ENCODE measurements at regions not wholly inside any gene's neighbourhood (a gene's known extent, or its start where the extent isn't known, plus 50 kb on each side); places are given as distances from the start of the nearest gene placed in this dataset.

DNA sequence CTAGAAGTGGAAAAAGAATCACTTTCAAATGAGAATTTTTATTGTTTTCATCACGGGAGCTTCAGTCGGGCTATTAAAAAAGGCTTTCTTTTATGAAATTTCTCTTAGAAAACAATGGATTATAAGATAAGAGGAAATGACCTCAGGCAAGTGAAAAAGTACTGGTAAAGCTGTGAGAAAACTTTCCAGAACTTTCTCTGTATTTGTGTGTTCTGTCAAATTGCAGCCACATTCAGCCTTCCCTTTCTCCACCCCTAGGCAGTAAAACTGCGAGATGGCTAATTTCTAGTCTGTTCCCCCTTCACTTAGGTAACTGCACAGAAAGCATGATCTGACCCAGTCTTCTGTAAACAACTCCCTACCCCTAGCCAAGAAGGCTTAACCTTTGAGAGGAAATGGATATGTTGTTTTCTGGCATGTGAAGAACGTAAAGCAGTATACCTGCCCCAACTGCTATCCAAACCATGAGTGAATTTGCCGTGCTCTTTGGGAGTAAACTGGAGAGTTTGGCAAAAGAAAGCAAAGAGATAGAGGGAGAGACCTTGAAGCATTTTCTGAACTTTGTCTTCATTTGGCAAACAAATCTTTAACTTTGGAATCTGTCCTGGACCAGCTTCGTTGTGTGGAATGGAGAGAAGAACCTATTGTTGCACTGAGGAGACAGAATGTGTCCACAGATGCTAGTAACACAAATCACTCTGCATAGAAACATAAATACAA lies 105.4 kb downstream of the ETAA1 start:
- Histone ChIP-seq H3K36me3 (replicated peaks; ENCODE audit: control insufficient read depth, insufficient read depth, low read length) (no peaks in the 10 kb centered on the region), H3K4me3 (ENCODE audit: insufficient read depth, low read depth, low read length) (no peak overlapping the region), H3K27me3 (ENCODE audit: control insufficient read depth, insufficient read depth, low read length) (no peaks in the 10 kb centered on the region)
- no peak for DNase-seq

DNA sequence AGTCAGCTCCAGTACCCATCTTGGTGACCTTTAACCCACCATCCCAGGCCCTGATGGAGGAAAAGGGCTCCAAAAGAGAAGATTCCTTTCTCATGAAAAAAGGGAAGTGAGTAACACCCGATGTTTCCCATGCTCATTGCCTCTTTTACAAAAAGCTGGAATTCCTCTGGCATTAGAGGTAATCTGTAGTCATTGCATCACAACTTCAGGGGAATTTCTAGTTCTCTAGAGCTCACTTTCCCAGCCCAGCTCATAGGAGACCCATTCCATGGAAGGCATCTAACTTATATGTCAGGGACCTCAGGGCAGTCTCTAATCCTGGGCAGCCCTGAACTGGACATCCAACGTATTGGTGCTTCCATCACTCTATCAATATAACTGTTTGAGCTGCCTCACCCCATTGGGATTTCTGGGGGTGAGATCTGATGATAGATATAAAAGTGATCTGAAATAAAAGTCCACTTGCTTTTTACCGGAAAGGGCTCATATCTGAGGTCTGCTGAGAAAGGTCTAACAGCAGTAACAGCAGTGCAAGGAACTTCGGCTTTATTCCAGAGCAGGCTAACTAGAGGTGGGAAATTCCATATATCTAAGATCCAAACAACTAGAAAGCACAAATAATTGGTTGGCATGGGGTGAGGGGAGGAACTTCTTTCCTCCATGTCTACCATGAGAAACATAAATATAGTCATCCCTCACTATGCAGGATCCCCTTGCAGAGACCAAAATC lies 106.1 kb downstream of the ETAA1 start:
- DNase-seq: no peak
- H3K36me3 ChIP-seq (replicated peaks; ENCODE audit: control insufficient read depth, insufficient read depth, low read length): no peaks in the 10 kb centered on the region
- H3K27me3 ChIP-seq (ENCODE audit: control insufficient read depth, insufficient read depth, low read length): no peaks in the 10 kb centered on the region
- no peak overlapping the region for H3K4me3 ChIP-seq (ENCODE audit: insufficient read depth, low read depth, low read length)

DNA sequence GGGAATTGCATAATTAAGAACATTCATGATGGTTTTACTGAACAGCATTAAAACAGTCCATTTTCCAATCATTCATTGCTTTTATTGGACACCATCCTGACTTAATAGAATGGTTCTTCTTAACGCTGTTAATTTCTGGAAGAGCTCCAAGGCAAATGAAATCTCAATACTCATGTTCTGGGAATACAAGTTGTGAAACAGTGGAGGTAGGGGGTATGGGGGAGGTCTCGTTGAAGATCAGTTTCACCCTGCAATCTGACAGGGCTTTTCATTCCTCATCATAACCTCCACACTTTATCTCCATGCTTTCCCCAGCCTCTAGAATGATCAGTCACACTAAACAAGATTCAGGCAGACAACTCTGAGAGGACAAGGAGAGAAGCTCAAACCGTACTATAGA lies 113.6 kb downstream of the ETAA1 start:
- no peak for DNase-seq
- no peaks in the 10 kb centered on the region for H3K27me3 ChIP-seq (ENCODE audit: control insufficient read depth, insufficient read depth, low read length)
- no peaks in the 10 kb centered on the region for H3K36me3 ChIP-seq (replicated peaks; ENCODE audit: control insufficient read depth, insufficient read depth, low read length)
- H3K4me3 ChIP-seq (ENCODE audit: insufficient read depth, low read depth, low read length): no peak overlapping the region

DNA sequence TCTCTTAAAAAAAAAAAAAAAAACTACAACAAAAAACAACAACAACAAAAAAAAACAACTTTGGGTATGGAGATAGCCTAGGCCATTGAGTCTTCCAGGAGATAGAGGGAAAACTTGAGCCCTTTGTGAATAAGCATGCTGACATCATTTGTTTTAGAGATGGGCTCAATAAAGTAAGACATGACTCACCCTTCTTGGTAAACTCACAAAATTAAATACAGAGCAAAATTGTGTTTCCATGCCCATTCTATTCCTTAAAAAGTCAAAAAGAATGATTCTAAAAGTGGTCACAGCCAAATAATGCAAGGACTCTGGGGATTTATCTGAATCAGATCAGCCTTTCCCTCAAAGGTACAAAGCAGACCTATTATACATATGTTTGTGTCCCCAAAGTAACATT lies 117.4 kb downstream of the ETAA1 start:
- no peak overlapping the region for H3K4me3 ChIP-seq (ENCODE audit: insufficient read depth, low read depth, low read length)
- no peak for DNase-seq
- no peaks in the 10 kb centered on the region for H3K36me3 ChIP-seq (replicated peaks; ENCODE audit: control insufficient read depth, insufficient read depth, low read length)
- no peaks in the 10 kb centered on the region for H3K27me3 ChIP-seq (ENCODE audit: control insufficient read depth, insufficient read depth, low read length)

DNA sequence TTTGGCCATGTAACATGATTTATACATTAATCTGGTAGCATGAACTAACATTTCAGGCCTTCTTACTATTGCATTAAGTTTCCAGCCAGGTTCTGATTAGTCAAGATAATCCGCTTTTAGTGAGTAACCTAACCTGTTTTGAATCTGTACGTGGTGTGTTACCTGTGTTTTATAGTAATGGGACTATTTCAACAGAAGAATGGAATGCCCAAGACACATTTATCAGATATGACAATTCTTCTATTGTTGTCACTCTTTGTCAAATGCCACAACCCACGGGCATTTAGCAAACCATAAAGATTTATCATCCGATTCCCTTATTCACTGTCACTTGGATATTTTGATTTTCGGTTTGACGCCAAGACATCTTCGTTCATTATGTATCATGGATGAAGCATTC lies 117.9 kb downstream of the ETAA1 start:
- DNase-seq: no peak
- Histone ChIP-seq H3K36me3 (replicated peaks; ENCODE audit: control insufficient read depth, insufficient read depth, low read length) (no peaks in the 10 kb centered on the region), H3K4me3 (ENCODE audit: insufficient read depth, low read depth, low read length) (no peak overlapping the region), H3K27me3 (ENCODE audit: control insufficient read depth, insufficient read depth, low read length) (no peaks in the 10 kb centered on the region)

DNA sequence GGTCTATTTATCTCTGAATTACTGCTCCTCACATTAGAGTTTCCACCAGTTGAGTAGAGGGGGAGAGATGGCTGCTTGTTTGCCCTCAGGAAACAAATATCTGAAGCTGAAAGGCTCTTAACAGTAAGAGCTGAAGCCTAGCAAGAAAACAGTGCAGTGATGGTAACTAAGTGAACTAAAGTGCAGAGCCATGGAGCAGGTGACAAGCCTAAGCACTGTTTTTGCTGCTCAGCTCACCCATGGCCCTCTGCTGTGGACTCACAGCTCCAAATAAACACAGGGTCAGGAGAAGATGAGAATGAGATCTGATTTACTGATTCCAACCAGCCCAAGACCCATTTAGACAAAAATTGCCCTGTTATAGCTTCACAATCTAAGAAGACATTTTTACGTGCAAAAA lies 118.4 kb downstream of the ETAA1 start:
- DNase-seq: no peak
- Histone ChIP-seq H3K36me3 (replicated peaks; ENCODE audit: control insufficient read depth, insufficient read depth, low read length) (no peaks in the 10 kb centered on the region), H3K4me3 (ENCODE audit: insufficient read depth, low read depth, low read length) (no peak overlapping the region), H3K27me3 (ENCODE audit: control insufficient read depth, insufficient read depth, low read length) (no peaks in the 10 kb centered on the region)

DNA sequence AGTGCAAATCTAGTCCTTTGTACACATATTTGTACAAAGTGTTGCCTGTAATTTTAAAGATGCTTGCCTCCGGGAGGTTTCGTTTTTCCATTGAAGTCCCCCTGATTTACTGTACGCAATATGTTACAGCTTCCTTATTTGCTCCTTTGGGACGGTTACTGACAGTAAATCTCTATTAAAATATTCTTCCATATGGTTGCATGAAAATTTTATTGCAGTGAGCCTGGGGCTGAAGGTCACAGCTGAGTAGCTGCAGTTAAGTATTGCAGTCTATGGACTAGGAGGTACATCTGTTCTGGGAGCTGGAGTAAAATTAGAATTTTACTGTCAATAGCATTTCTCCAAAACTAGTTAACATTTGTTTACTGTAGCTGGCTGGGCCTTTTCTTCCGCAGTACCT lies 119.2 kb downstream of the ETAA1 start:
- H3K4me3 ChIP-seq (ENCODE audit: insufficient read depth, low read depth, low read length): no peak overlapping the region
- H3K36me3 ChIP-seq (replicated peaks; ENCODE audit: control insufficient read depth, insufficient read depth, low read length): no peaks in the 10 kb centered on the region
- no peaks in the 10 kb centered on the region for H3K27me3 ChIP-seq (ENCODE audit: control insufficient read depth, insufficient read depth, low read length)
- DNase-seq: no peak

DNA sequence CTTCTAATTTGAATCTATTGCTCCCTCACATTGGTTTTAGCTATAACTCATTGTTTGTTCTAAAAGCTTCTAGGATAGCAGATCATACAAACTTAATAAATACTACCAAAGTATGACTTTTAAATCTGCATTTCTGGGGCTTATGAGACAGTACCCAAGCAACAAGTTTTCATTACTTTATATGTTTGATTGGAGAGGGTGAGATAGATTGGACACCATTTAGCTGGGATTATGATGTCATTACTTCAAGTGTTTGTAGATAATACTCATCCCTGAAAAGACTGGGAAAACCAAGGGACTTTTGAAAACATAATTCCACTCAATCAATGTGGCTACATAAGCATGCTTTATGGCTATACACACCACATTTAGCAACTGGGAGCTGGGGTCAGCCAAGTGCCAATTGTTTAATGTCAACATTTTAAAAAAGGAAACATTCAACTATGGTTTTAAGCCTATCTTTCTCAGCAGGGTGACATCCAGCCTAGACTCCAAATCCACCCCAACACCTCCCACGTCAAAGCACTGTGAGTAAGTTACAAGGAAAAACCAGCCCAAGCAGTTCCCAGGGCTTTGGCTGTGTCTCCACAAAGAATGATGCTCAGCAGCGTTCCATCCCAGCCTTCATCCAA lies 119.9 kb downstream of the ETAA1 start:
- Histone ChIP-seq H3K27me3 (ENCODE audit: control insufficient read depth, insufficient read depth, low read length) (no peaks in the 10 kb centered on the region), H3K36me3 (replicated peaks; ENCODE audit: control insufficient read depth, insufficient read depth, low read length) (no peaks in the 10 kb centered on the region), H3K4me3 (ENCODE audit: insufficient read depth, low read depth, low read length) (no peak overlapping the region)
- no peak for DNase-seq

DNA sequence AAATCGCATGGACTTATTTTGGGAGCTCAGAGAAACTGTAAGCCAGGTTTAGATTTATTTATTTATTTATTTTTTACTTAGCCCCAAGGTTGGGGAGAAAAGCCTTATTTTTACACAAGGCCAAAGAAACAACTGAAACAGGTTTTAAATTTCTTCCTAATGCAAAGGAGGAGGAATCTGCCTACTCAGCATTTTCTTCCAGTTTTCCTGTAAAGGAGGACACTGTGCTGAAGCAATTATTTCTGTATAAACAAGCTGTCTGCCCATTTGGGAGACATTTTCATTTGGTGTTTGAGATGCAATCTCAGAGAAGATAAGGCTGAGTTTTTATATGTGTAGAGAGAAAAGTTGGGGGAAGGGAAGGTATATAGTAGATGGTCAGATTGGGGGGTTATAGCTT lies 125.0 kb downstream of the ETAA1 start:
- H3K27me3 ChIP-seq (ENCODE audit: control insufficient read depth, insufficient read depth, low read length): no peaks in the 10 kb centered on the region
- H3K36me3 ChIP-seq (replicated peaks; ENCODE audit: control insufficient read depth, insufficient read depth, low read length): no peaks in the 10 kb centered on the region
- no peak overlapping the region for H3K4me3 ChIP-seq (ENCODE audit: insufficient read depth, low read depth, low read length)
- no peak for DNase-seq

DNA sequence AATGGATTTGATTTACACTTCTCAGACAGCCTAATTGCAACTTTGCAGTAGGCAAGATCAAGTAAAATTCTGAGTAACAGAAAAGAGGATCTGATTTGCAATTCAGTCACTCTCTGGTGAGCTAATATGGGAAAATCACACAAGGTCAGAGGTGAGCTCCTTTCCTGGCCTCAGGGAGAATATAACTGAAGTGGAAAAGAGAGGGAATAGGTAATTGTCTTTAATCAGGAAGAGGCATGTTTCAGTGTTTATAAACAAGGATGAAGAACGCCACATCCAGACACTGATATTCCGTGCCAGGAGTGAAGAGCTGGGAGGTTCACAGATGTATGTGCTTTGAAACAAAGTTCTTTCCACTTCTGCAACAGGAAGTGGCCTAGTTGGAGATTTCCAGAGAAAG lies 127.1 kb downstream of the ETAA1 start:
- no peak for DNase-seq
- H3K4me3 ChIP-seq (ENCODE audit: insufficient read depth, low read depth, low read length): no peak overlapping the region
- no peaks in the 10 kb centered on the region for H3K36me3 ChIP-seq (replicated peaks; ENCODE audit: control insufficient read depth, insufficient read depth, low read length)
- no peaks in the 10 kb centered on the region for H3K27me3 ChIP-seq (ENCODE audit: control insufficient read depth, insufficient read depth, low read length)

DNA sequence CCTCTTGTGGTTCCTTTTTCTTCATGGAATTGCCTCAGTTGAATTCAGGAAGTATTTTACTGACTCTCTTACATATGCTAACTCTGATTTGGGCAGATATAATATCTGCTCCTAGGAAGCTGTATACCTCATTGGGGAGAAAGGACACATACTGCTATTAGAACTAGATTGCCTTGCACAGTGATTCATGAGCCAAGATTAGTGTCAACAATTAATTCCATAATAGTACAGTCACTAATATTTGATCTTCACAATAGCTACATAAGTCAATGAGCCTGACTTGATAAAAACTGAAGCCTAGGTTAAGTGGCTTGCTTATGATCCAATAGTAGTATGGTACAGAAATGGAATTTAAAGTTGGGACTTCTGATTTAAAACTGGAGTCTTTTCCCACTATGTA lies 127.6 kb downstream of the ETAA1 start:
- Histone ChIP-seq H3K4me3 (ENCODE audit: insufficient read depth, low read depth, low read length) (no peak overlapping the region), H3K36me3 (replicated peaks; ENCODE audit: control insufficient read depth, insufficient read depth, low read length) (no peaks in the 10 kb centered on the region), H3K27me3 (ENCODE audit: control insufficient read depth, insufficient read depth, low read length) (no peaks in the 10 kb centered on the region)
- no peak for DNase-seq

DNA sequence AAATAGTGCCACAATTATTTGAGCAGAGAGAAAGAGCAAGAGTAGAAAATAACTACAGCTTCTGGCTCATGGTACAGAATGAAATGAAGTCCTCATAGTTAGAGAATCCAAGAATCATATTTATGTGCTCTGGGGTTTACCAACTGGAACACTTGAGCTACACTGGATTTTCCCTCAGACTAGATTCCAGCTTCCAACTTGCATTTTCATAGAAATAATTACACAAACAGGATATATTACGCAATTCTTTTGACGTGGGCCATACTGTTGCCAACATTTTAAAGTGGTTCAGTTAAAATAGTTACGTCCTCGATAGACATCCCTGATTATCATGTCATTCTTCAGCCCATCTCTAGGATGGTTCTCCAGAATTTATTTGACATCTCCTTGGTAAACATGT lies 129.2 kb downstream of the ETAA1 start:
- no peak for DNase-seq
- Histone ChIP-seq H3K36me3 (replicated peaks; ENCODE audit: control insufficient read depth, insufficient read depth, low read length) (no peaks in the 10 kb centered on the region), H3K27me3 (ENCODE audit: control insufficient read depth, insufficient read depth, low read length) (no peaks in the 10 kb centered on the region), H3K4me3 (ENCODE audit: insufficient read depth, low read depth, low read length) (no peak overlapping the region)

DNA sequence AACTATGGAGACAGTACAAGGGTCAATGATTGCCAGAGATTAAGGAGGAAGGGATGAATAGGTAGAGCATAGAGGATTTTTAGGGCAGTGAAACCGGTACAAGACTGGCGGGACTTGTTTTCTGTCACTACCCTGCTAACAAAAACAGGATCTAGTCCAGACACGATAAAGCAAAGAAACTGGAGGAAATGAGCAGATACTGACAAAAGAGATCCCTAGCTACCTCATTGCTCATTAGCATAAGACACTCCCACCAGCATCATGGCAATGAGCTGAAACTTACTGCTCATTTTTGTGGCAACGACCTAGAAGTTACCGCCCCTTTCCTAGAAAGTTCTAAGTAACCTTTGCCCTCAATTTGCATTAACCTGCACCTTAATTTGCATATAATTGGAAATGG lies 131.2 kb downstream of the ETAA1 start:
- H3K36me3 ChIP-seq (replicated peaks; ENCODE audit: control insufficient read depth, insufficient read depth, low read length): no peaks in the 10 kb centered on the region
- no peak overlapping the region for H3K4me3 ChIP-seq (ENCODE audit: insufficient read depth, low read depth, low read length)
- no peaks in the 10 kb centered on the region for H3K27me3 ChIP-seq (ENCODE audit: control insufficient read depth, insufficient read depth, low read length)
- DNase-seq: no peak

DNA sequence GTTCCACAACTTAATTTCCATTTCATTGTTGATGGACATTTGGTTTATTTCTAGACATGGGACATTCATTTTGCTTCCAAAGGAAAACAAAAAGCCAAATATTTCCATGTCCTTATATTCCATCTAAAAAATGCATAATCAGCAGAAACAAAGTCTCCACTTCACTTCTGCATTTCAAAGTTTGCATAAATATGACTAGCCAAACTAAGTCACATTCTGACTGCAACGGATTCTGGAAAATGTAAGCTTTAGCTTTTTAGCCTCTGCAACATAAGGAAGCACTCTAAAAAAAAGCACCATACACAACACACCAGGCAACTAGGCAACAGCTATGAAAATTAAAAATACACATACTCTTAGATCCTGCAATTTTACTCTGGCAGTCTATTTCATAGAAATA lies 135.3 kb downstream of the ETAA1 start:
- no peaks in the 10 kb centered on the region for H3K36me3 ChIP-seq (replicated peaks; ENCODE audit: control insufficient read depth, insufficient read depth, low read length)
- no peak for DNase-seq
- H3K4me3 ChIP-seq (ENCODE audit: insufficient read depth, low read depth, low read length): no peak overlapping the region
- no peaks in the 10 kb centered on the region for H3K27me3 ChIP-seq (ENCODE audit: control insufficient read depth, insufficient read depth, low read length)

DNA sequence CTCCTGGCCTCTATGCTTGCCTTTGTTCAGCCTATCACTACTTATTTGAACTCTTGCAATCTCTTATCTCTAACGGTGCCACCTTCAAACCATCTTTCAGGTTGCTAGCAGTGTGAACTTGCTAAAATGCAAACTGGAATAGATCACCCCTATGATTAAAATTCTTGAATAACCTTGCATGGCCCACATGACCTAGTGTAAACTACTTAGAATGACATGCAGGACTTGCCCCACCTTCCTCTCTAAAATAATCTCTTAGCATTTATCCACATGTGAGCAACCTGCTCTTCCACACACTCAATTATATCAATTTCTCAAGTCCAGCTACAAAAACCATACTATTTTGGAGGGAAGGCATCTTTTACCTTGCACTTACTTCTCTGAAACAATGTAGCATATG lies 137.6 kb downstream of the ETAA1 start:
- Histone ChIP-seq H3K4me3 (ENCODE audit: insufficient read depth, low read depth, low read length) (no peak overlapping the region), H3K27me3 (ENCODE audit: control insufficient read depth, insufficient read depth, low read length) (no peaks in the 10 kb centered on the region), H3K36me3 (replicated peaks; ENCODE audit: control insufficient read depth, insufficient read depth, low read length) (no peaks in the 10 kb centered on the region)
- no peak for DNase-seq
